ENCODE measurements at regions not wholly inside any gene's neighbourhood (a gene's known extent, or its start where the extent isn't known, plus 50 kb on each side); places are given as distances from the start of the nearest gene placed in this dataset.

- TF ChIP-seq POLR2AphosphoS5 (IDR thresholded peaks at IDR 0.05; ENCODE audit: low read depth) (no peak), SPI1 (IDR thresholded peaks at IDR 0.05; ENCODE audit: borderline replicate concordance, low read depth) (no peak), REST (IDR thresholded peaks at IDR 0.05; ENCODE audit: insufficient replicate concordance, low read depth) (no peak), GABPA (IDR thresholded peaks at IDR 0.05; ENCODE audit: low read depth) (no peak)
- TF ChIP-seq, protein P1, sequence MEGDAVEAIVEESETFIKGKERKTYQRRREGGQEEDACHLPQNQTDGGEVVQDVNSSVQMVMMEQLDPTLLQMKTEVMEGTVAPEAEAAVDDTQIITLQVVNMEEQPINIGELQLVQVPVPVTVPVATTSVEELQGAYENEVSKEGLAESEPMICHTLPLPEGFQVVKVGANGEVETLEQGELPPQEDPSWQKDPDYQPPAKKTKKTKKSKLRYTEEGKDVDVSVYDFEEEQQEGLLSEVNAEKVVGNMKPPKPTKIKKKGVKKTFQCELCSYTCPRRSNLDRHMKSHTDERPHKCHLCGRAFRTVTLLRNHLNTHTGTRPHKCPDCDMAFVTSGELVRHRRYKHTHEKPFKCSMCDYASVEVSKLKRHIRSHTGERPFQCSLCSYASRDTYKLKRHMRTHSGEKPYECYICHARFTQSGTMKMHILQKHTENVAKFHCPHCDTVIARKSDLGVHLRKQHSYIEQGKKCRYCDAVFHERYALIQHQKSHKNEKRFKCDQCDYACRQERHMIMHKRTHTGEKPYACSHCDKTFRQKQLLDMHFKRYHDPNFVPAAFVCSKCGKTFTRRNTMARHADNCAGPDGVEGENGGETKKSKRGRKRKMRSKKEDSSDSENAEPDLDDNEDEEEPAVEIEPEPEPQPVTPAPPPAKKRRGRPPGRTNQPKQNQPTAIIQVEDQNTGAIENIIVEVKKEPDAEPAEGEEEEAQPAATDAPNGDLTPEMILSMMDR (IDR thresholded peaks at IDR 0.05; ENCODE audit: insufficient read depth, low read length) = no peak
Observed at GRCh38 chr13:82687884-82688283, 1194.4 kb downstream of the SLITRK1 start.

All from HL-60 (cell line).